Suprapubic skin (tissue), 4 donors: ENCODE measurements at regions not wholly inside any gene's neighbourhood (a gene's known extent, or its start where the extent isn't known, plus 50 kb on each side); places are given as distances from the start of the nearest gene placed in this dataset.
"Not testable (repeated sequence)": the region's sequence is repeated elsewhere in the genome, so short reads cannot be mapped to it uniquely, and the experiment has no call there.

Experiments used
- DNase-seq, 2 donors: peaks; one replicate each; pipeline ENCODE4 v3.0.0-alpha.2; 2019; ENCODE audit warnings: low spot score in 2 of 2
- H3K27ac ChIP-seq: fragments of 200-600 bp; sonication (generic); one replicate; pipeline ENCODE4 v1.5.1; 2019
- H3K27me3 ChIP-seq: fragments of 200-600 bp; sonication (generic); one replicate; pipeline ENCODE4 v1.5.1; 2019
- H3K36me3 ChIP-seq: fragments of 200-600 bp; sonication (generic); one replicate; pipeline ENCODE4 v1.5.1; 2019
- H3K4me1 ChIP-seq: fragments of 200-600 bp; sonication (generic); one replicate; pipeline ENCODE4 v1.5.1; 2019
- H3K4me3 ChIP-seq: fragments of 200-600 bp; sonication (generic); one replicate; pipeline ENCODE4 v1.5.1; 2019; ENCODE audit warnings: mild to moderate bottlenecking
- H3K9me3 ChIP-seq: fragments of 200-600 bp; sonication (generic); one replicate; pipeline ENCODE4 v1.5.1; 2019
- EP300 ChIP-seq: sonication (generic); formaldehyde crosslinking; IDR thresholded peaks from one replicate; pipeline ENCODE4 v1.6.1; 2017; ENCODE audit warnings: antibody characterized with exemption
- POLR2A ChIP-seq, 2 donors: fragments of 450-650 bp; IDR thresholded peaks; one replicate each; pipeline ENCODE4 v1.6.1; 2017; ENCODE audit warnings: antibody characterized with exemption in 2 of 2, mild to moderate bottlenecking in 2 of 2, moderate library complexity in 2 of 2
- POLR2AphosphoS5 ChIP-seq, 3 donors: sonication (generic); formaldehyde crosslinking; IDR thresholded peaks; one replicate each; pipeline ENCODE4 v1.6.1; 2017; ENCODE audit warnings: antibody characterized with exemption in 3 of 3
- WGBS: methylation state at CpG from one replicate; pipeline ENCODE4 v1.1.5; 2018; 5-methylcytosine and 5-hydroxymethylcytosine counted together
- TF ChIP-seq, protein P1 (sequence below), 2 donors: fragments of 200-600 bp in 1 of 2; fragments of 450-650 bp in 1 of 2; sonication (generic) in 1 of 2; IDR thresholded peaks; one replicate each; pipeline ENCODE4 v1.5.1; 2016 to 2019; ENCODE audit warnings: antibody characterized with exemption in 2 of 2, mild to moderate bottlenecking in 1 of 2, moderate library complexity in 1 of 2

DNA sequence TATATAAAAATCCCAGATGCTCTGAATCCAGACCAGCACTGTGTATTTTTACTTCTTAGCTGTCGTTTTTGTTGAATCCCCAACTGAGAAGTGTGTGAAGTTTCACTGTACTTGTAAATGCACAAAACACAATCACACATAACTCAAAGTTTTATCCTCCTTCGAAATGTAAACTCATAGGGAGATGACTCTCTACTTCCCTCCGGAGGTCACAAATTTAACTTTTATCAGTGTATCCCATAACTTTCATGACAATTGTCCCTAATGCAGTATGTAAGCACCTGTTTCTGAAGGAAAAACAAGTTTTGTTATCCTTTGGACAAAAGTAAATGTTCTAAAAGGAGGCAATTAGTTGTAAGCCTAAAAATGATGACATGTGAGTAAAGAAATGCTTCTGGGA lies 665.0 kb upstream of the SLITRK6 start:
- H3K9me3 ChIP-seq: no peaks in the 10 kb centered on the region
- no peaks in the 10 kb centered on the region for H3K4me1 ChIP-seq
- H3K27ac ChIP-seq: no peak overlapping the region
- H3K27me3 ChIP-seq: no peaks in the 10 kb centered on the region
- no peaks in the 10 kb centered on the region for H3K36me3 ChIP-seq
- no peak for DNase-seq
- WGBS: 49% methylated on average over 3 of the region's 3 CpGs
- H3K4me3 ChIP-seq: no peak overlapping the region
- no peak for TF ChIP-seq POLR2A (IDR thresholded peaks at IDR 0.05)
- TF ChIP-seq, protein P1, sequence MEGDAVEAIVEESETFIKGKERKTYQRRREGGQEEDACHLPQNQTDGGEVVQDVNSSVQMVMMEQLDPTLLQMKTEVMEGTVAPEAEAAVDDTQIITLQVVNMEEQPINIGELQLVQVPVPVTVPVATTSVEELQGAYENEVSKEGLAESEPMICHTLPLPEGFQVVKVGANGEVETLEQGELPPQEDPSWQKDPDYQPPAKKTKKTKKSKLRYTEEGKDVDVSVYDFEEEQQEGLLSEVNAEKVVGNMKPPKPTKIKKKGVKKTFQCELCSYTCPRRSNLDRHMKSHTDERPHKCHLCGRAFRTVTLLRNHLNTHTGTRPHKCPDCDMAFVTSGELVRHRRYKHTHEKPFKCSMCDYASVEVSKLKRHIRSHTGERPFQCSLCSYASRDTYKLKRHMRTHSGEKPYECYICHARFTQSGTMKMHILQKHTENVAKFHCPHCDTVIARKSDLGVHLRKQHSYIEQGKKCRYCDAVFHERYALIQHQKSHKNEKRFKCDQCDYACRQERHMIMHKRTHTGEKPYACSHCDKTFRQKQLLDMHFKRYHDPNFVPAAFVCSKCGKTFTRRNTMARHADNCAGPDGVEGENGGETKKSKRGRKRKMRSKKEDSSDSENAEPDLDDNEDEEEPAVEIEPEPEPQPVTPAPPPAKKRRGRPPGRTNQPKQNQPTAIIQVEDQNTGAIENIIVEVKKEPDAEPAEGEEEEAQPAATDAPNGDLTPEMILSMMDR (IDR thresholded peaks at IDR 0.05): no peak
- TF ChIP-seq POLR2AphosphoS5 (IDR thresholded peaks at IDR 0.05): no peak
- TF ChIP-seq EP300: no peak

DNA sequence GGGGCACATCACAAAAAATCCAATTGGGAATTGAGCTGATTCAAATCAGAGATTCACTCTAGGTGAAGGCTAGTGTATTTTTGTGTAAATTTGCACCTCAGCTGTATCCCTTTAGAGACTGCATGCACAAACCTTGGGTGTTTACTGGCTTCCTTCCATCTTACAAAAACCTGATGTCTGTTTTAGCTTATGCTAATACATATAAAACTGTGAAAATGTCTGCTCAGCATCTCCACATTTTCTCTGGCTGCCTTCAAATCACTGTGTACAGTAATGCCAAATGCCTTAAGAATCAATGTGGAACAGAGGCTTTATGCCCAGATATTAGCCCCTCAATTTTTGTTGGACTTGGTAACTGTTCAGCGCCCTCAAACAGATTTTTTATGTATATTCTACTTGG lies 675.8 kb upstream of the SLITRK6 start:
- no peak overlapping the region for H3K27ac ChIP-seq
- H3K4me3 ChIP-seq: no peak overlapping the region
- DNase-seq: no peak
- TF ChIP-seq, protein P1 (IDR thresholded peaks at IDR 0.05): no peak
- no peak for TF ChIP-seq EP300
- TF ChIP-seq POLR2AphosphoS5 (IDR thresholded peaks at IDR 0.05): no peak
- TF ChIP-seq POLR2A (IDR thresholded peaks at IDR 0.05): no peak
- no peaks in the 10 kb centered on the region for H3K9me3 ChIP-seq
- no peaks in the 10 kb centered on the region for H3K4me1 ChIP-seq
- H3K36me3 ChIP-seq: no peaks in the 10 kb centered on the region
- H3K27me3 ChIP-seq: no peaks in the 10 kb centered on the region
- 88% methylated on average over 1 of the region's 1 CpG for WGBS

DNA sequence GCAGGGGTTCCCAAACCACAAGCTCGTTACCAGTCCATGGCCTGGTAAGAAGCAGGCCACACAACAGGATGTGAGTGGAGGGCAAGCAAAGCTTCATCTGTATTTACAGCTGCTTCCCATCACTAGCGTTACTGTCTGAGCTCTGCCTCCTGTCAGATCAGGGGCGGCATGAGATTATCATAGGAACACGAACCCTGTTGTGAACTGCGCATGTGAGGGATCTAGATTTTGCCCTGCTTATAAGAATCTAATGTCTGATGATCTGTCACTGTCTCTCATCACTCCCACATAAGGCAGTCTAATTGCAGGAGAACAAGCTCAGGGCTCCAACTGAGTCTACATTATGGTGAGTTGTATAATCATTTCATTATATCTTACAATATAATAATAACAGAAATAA lies 677.4 kb upstream of the SLITRK6 start:
- no peak overlapping the region for H3K4me3 ChIP-seq
- no peak overlapping the region for H3K27ac ChIP-seq
- 72% methylated on average over 5 of the region's 5 CpGs for WGBS
- H3K27me3 ChIP-seq: no peaks in the 10 kb centered on the region
- TF ChIP-seq EP300: no peak
- TF ChIP-seq, protein P1 (IDR thresholded peaks at IDR 0.05): no peak
- no peak for DNase-seq
- H3K36me3 ChIP-seq: no peaks in the 10 kb centered on the region
- no peaks in the 10 kb centered on the region for H3K9me3 ChIP-seq
- no peaks in the 10 kb centered on the region for H3K4me1 ChIP-seq

DNA sequence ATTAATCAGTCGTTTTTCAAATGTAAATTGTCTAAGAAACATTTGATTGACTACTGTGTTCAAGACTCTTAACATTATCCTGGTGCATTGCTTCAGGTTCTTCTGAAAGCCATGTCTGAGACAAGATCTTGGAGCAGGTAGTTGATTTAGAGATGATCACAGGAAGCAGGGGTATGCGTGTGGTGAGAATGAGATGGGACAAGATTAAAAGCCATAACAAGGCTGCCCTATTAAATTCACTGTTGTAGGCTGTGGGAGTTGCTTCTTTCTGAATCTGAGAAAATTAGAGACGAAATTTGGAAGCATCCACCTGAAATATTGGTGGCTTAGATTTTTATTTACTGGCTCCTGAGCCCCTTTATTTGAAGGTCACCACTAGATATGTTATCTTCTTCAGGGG lies 687.4 kb upstream of the SLITRK6 start:
- Histone ChIP-seq H3K9me3 (no peaks in the 10 kb centered on the region), H3K27me3 (no peaks in the 10 kb centered on the region), H3K4me3 (no peak overlapping the region), H3K36me3 (no peaks in the 10 kb centered on the region), H3K27ac (no peak overlapping the region), H3K4me1 (no peaks in the 10 kb centered on the region)
- no peak for DNase-seq
- WGBS: 58% methylated on average over 3 of the region's 3 CpGs
- TF ChIP-seq EP300 (no peak), POLR2A (IDR thresholded peaks at IDR 0.05) (no peak), POLR2AphosphoS5 (IDR thresholded peaks at IDR 0.05) (no peak)
- TF ChIP-seq, protein P1 (IDR thresholded peaks at IDR 0.05): no peak

DNA sequence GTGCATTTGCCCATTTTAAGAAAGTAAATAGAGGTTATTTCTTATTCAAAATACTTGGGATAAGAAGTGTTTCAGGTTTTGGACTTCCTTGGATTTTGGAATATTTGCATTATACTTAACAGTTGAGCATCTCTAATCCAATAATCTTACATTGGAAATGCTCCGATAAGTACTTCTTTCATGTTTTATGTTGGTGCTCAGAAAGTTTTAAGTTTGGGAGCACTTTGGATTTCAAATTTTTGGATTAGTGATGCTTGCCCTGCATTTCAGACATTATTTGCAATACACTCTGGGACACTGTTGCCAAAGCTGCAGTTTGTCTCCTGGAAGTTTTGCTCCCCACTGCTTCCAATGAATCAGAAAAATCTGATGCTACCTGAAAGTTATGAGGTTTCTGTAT lies 691.9 kb upstream of the SLITRK6 start:
- no peaks in the 10 kb centered on the region for H3K4me1 ChIP-seq
- no peak overlapping the region for H3K27ac ChIP-seq
- DNase-seq: no peak
- no peak overlapping the region for H3K4me3 ChIP-seq
- WGBS: 95% methylated on average over 1 of the region's 1 CpG
- TF ChIP-seq EP300 (no peak), POLR2A (IDR thresholded peaks at IDR 0.05) (no peak), POLR2AphosphoS5 (IDR thresholded peaks at IDR 0.05) (no peak)
- TF ChIP-seq, protein P1 (IDR thresholded peaks at IDR 0.05): no peak
- H3K36me3 ChIP-seq: no peaks in the 10 kb centered on the region
- no peaks in the 10 kb centered on the region for H3K27me3 ChIP-seq
- no peaks in the 10 kb centered on the region for H3K9me3 ChIP-seq

DNA sequence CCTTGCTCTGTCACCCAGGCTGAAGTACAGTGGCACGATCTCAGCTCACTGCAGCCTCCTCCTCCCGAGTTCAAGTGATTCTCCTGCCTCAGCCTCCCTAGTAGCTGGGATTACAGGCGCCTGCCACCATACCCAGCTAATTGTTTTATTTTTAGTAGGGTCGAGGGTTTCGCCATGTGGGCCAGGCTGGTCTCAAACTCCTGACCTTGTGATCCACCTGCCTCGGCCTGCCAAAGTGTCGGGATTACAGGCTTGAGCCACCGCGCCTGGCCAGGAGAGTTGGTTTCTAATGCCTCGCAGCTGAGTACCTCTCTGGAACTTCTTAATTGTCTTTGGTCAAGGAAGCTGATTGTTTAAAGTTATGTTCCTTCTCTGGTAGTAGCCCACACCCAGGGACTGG lies 702.7 kb upstream of the SLITRK6 start:
- H3K4me1 ChIP-seq, H3K36me3 ChIP-seq, H3K4me3 ChIP-seq, H3K27ac ChIP-seq, H3K9me3 ChIP-seq, H3K27me3 ChIP-seq, DNase-seq: not testable (repeated sequence)
- WGBS: 83% methylated on average over 10 of the region's 10 CpGs
